ENCODE measurements at regions not wholly inside any gene's neighbourhood (a gene's known extent, or its start where the extent isn't known, plus 50 kb on each side); places are given as distances from the start of the nearest gene placed in this dataset.

DNA sequence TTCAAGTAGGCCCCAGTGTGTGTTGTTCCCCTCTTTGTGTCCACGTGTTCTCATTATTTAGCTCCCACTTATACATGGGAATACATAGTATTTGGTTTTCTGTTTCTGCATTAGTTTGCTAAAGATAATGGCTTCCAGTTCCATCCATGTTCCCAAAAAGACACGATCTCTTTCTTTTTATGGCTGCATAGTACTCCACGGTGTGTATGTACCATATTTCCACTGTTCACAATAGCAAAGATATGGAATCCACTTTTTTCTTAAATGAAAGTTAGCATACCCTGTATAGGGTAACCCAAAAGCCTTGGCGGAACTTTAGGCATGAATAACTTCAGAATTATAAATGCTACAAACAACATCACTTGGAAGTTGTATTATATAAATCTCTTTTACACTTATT lies 83.4 kb upstream of the NDUFV2 start:
- H4K20me1 ChIP-seq (ENCODE audit: insufficient read depth, poor library complexity, severe bottlenecking): no peaks in the 10 kb centered on the region
- no peaks in the 10 kb centered on the region for H3K4me1 ChIP-seq (ENCODE audit: insufficient read depth)
- H3K4me3 ChIP-seq: no peak overlapping the region
- H3K4me2 ChIP-seq: no peak overlapping the region
- H3K9me2 ChIP-seq (replicated peaks; ENCODE audit: insufficient read depth): no peaks in the 10 kb centered on the region
- no peak for TF ChIP-seq EZH2phosphoT487 (IDR thresholded peaks at IDR 0.05; ENCODE audit: low read depth, severe bottlenecking, unreplicated experiment)
- TF ChIP-seq, protein P1, sequence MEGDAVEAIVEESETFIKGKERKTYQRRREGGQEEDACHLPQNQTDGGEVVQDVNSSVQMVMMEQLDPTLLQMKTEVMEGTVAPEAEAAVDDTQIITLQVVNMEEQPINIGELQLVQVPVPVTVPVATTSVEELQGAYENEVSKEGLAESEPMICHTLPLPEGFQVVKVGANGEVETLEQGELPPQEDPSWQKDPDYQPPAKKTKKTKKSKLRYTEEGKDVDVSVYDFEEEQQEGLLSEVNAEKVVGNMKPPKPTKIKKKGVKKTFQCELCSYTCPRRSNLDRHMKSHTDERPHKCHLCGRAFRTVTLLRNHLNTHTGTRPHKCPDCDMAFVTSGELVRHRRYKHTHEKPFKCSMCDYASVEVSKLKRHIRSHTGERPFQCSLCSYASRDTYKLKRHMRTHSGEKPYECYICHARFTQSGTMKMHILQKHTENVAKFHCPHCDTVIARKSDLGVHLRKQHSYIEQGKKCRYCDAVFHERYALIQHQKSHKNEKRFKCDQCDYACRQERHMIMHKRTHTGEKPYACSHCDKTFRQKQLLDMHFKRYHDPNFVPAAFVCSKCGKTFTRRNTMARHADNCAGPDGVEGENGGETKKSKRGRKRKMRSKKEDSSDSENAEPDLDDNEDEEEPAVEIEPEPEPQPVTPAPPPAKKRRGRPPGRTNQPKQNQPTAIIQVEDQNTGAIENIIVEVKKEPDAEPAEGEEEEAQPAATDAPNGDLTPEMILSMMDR (IDR thresholded peaks at IDR 0.05; ENCODE audit: poor library complexity): no peak
- no peak for TF ChIP-seq EZH2 (IDR thresholded peaks at IDR 0.05; ENCODE audit: borderline replicate concordance)
- H3K9me3 ChIP-seq (ENCODE audit: low read depth): no peaks in the 10 kb centered on the region
- no peak for DNase-seq (ENCODE audit: low spot score)
- no peaks in the 10 kb centered on the region for H3K36me3 ChIP-seq (replicated peaks; ENCODE audit: insufficient read depth, low read depth)
- H3K79me2 ChIP-seq: no peaks in the 10 kb centered on the region
- no peak overlapping the region for H3K27ac ChIP-seq
- WGBS (ENCODE audit: low lambda C conversion rate, missing lambda C conversion rate): 97% methylated on average over 4 of the region's 4 CpGs
- H3K27me3 ChIP-seq: no peaks in the 10 kb centered on the region
- H2AFZ ChIP-seq: no peak overlapping the region

DNA sequence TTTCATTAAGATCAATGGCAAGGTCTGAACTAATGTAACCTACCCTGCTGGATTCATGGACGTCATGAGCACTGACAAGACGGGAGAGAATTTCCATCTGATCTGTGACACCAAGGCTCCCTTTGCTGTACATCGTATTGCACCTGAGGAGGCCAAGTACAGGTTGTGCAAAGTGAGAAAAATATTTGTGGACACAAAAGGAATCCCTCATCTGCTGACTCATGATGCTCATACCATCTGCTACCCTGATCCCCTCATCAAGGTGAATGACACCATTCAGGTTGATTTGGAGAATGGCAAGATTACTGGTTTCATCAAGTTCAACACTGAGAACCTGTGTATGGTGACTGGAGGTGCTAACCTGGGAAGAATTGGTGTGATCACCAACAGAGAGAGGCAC lies 82.3 kb upstream of the NDUFV2 start:
- Histone ChIP-seq H3K9me2 (replicated peaks; ENCODE audit: insufficient read depth) (no peaks in the 10 kb centered on the region), H2AFZ (no peak overlapping the region), H3K4me1 (ENCODE audit: insufficient read depth) (no peaks in the 10 kb centered on the region), H3K4me3 (no peak overlapping the region), H3K27me3 (no peaks in the 10 kb centered on the region), H3K36me3 (replicated peaks; ENCODE audit: insufficient read depth, low read depth) (no peaks in the 10 kb centered on the region), H3K27ac (no peak overlapping the region), H3K79me2 (no peaks in the 10 kb centered on the region), H4K20me1 (ENCODE audit: insufficient read depth, poor library complexity, severe bottlenecking) (no peaks in the 10 kb centered on the region), H3K4me2 (no peak overlapping the region), H3K9me3 (ENCODE audit: low read depth) (no peaks in the 10 kb centered on the region)
- TF ChIP-seq EZH2phosphoT487 (IDR thresholded peaks at IDR 0.05; ENCODE audit: low read depth, severe bottlenecking, unreplicated experiment): no peak
- TF ChIP-seq EZH2 (IDR thresholded peaks at IDR 0.05; ENCODE audit: borderline replicate concordance): no peak
- TF ChIP-seq, protein P1 (IDR thresholded peaks at IDR 0.05; ENCODE audit: poor library complexity): no peak
- 94% methylated on average over 3 of the region's 3 CpGs for WGBS (ENCODE audit: low lambda C conversion rate, missing lambda C conversion rate)
- no peak for DNase-seq (ENCODE audit: low spot score)

DNA sequence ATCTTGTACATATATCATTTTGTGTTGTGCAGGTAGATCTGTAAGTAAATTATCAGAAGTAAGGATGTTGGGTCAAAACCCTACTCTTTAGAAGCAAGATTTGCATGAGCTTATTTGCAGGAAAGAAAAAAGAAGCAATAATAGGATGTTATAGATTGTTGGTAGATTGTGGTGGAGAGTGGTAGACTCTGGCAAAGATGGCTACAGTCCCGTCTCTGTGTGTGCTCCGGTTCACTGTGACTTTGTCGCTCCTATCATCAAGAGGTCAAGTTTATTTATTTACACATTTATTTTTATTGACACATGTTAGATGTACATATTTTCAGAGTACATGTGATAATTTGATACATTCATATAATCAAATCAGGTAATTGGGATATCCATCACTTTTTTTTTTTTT lies 81.0 kb upstream of the NDUFV2 start:
- no peak for DNase-seq (ENCODE audit: low spot score)
- TF ChIP-seq EZH2phosphoT487 (IDR thresholded peaks at IDR 0.05; ENCODE audit: low read depth, severe bottlenecking, unreplicated experiment) (no peak), EZH2 (IDR thresholded peaks at IDR 0.05; ENCODE audit: borderline replicate concordance) (no peak)
- TF ChIP-seq, protein P1 (IDR thresholded peaks at IDR 0.05; ENCODE audit: poor library complexity): no peak

More for the DNA sequence above, 81.0 kb upstream of the NDUFV2 start:
- H3K9me3 ChIP-seq (ENCODE audit: low read depth): no peaks in the 10 kb centered on the region
- no peaks in the 10 kb centered on the region for H4K20me1 ChIP-seq (ENCODE audit: insufficient read depth, poor library complexity, severe bottlenecking)
- no peaks in the 10 kb centered on the region for H3K9me2 ChIP-seq (replicated peaks; ENCODE audit: insufficient read depth)
- no peak overlapping the region for H3K27ac ChIP-seq
- H3K4me1 ChIP-seq (ENCODE audit: insufficient read depth): no peaks in the 10 kb centered on the region
- H3K36me3 ChIP-seq (replicated peaks; ENCODE audit: insufficient read depth, low read depth): no peaks in the 10 kb centered on the region
- H3K27me3 ChIP-seq: no peaks in the 10 kb centered on the region
- H3K4me3 ChIP-seq: no peak overlapping the region
- no peak overlapping the region for H2AFZ ChIP-seq
- no peak overlapping the region for H3K4me2 ChIP-seq
- H3K79me2 ChIP-seq: no peaks in the 10 kb centered on the region
- WGBS (ENCODE audit: low lambda C conversion rate, missing lambda C conversion rate): 97% methylated on average over 3 of the region's 3 CpGs

All from hepatocyte (in vitro differentiated cells).